Hematopoietic multipotent progenitor cell treated with erythropoietin and hydrocortisone succinate and interleukin-3 and kit ligand, for 8 days (in vitro differentiated cells): ENCODE measurements at regions not wholly inside any gene's neighbourhood (a gene's known extent, or its start where the extent isn't known, plus 50 kb on each side); places are given as distances from the start of the nearest gene placed in this dataset.
"Not testable (repeated sequence)": the region's sequence is repeated elsewhere in the genome, so short reads cannot be mapped to it uniquely, and the experiment has no call there.

Source experiments
- DNase-seq: peaks from one replicate; pipeline ENCODE4 v3.0.0-alpha.2; 2015

- DNase-seq: no peak
These were observed 159.3 kb upstream of the DAPK1 start for GRCh38 chr9:87338088-87338989.

GRCh38 chr9:87340391-87340790 lies 157.3 kb upstream of the DAPK1 start:
- DNase-seq: no peak

- DNase-seq: no peak
These were observed 154.9 kb upstream of the DAPK1 start for GRCh38 chr9:87342743-87343142.

GRCh38 chr9:87343816-87344430 lies 153.7 kb upstream of the DAPK1 start:
- DNase-seq: no peak

GRCh38 chr9:87346061-87346665 lies 151.5 kb upstream of the DAPK1 start:
- DNase-seq: no peak

- no peak for DNase-seq
These were observed 146.8 kb upstream of the DAPK1 start for GRCh38 chr9:87350915-87351314.

- DNase-seq: no peak
These were observed 144.4 kb upstream of the DAPK1 start for GRCh38 chr9:87353301-87353700.

- DNase-seq: no peak
These were observed 143.5 kb upstream of the DAPK1 start for GRCh38 chr9:87354147-87354546.

- no peak for DNase-seq
These were observed 140.1 kb upstream of the DAPK1 start for GRCh38 chr9:87357600-87357999.

- no peak for DNase-seq
These were observed 138.4 kb upstream of the DAPK1 start for GRCh38 chr9:87359264-87359663.

- no peak for DNase-seq
These were observed 137.6 kb upstream of the DAPK1 start for GRCh38 chr9:87359958-87360601.

GRCh38 chr9:87370049-87370685 lies 127.5 kb upstream of the DAPK1 start:
- no peak for DNase-seq

- no peak for DNase-seq
These were observed 125.8 kb upstream of the DAPK1 start for GRCh38 chr9:87371795-87372355.

- DNase-seq: no peak
These were observed 125.3 kb upstream of the DAPK1 start for GRCh38 chr9:87372356-87372851.

GRCh38 chr9:87374023-87374919 lies 123.4 kb upstream of the DAPK1 start:
- DNase-seq: not testable (repeated sequence)

GRCh38 chr9:87375397-87376073 lies 122.1 kb upstream of the DAPK1 start:
- DNase-seq: no peak

GRCh38 chr9:87378676-87379075 lies 119.0 kb upstream of the DAPK1 start:
- DNase-seq: no peak

GRCh38 chr9:87379300-87379699 lies 118.4 kb upstream of the DAPK1 start:
- DNase-seq: no peak

- DNase-seq: no peak
These were observed 116.5 kb upstream of the DAPK1 start for GRCh38 chr9:87381050-87381711.

- no peak for DNase-seq
These were observed 115.9 kb upstream of the DAPK1 start for GRCh38 chr9:87381746-87382145.
